Uterus (tissue), 3 donors: ENCODE measurements at regions not wholly inside any gene's neighbourhood (a gene's known extent, or its start where the extent isn't known, plus 50 kb on each side); places are given as distances from the start of the nearest gene placed in this dataset.

Experiments used
- DNase-seq, 2 donors: peaks; one replicate each; pipeline ENCODE4 v3.0.0-alpha.2; 2019 to 2020
- H3K27ac ChIP-seq, 2 donors: fragments of 200-600 bp; sonication (generic); 1 replicate in 1 of 2; 2 replicates in 1 of 2; pipeline ENCODE4 v1.5.1; 2016 to 2018
- H3K27me3 ChIP-seq, 2 donors: fragments of 200-600 bp; sonication (generic); one replicate each; pipeline ENCODE4 v1.5.1; 2018 to 2019; ENCODE audit warnings: control low read depth in 1 of 2
- H3K36me3 ChIP-seq, 2 donors: fragments of 200-600 bp; sonication (generic); one replicate each; pipeline ENCODE4 v1.5.1; 2019; ENCODE audit warnings: control low read depth in 1 of 2
- H3K4me1 ChIP-seq, 2 donors: fragments of 200-600 bp; sonication (generic); one replicate each; pipeline ENCODE4 v1.5.1; 2018 to 2019; ENCODE audit warnings: control low read depth in 1 of 2
- H3K4me3 ChIP-seq, 2 donors: fragments of 200-600 bp; sonication (generic); 1 replicate in 1 of 2; 2 replicates in 1 of 2; pipeline ENCODE4 v1.5.1; 2018 to 2019; ENCODE audit warnings: mild to moderate bottlenecking in 1 of 2
- H3K9me3 ChIP-seq, 2 donors: fragments of 200-600 bp; sonication (generic); one replicate each; pipeline ENCODE4 v1.5.1; 2019; ENCODE audit warnings: control low read depth in 1 of 2
- CTCF ChIP-seq, 4 experiments: fragments of 200-600 bp in 2 of 4; fragments of 450-650 bp in 2 of 4; sonication (generic) in 2 of 4; IDR thresholded peaks; one replicate each; pipeline ENCODE4 v1.5.1; 2016 to 2019; ENCODE audit warnings: antibody characterized with exemption in 4 of 4, mild to moderate bottlenecking in 2 of 4, moderate library complexity in 1 of 4
- POLR2A ChIP-seq, 2 donors: fragments of 450-650 bp; IDR thresholded peaks; one replicate each; pipeline ENCODE4 v1.6.1; 2016; ENCODE audit warnings: antibody characterized with exemption in 2 of 2, mild to moderate bottlenecking in 1 of 2, moderate library complexity in 1 of 2
- intact Hi-C: fragments of 100-400 bp; cut with DNase I; formaldehyde crosslinking; loops from one replicate; pipeline ENCODE4 v1.15.1; 2023; ENCODE audit warnings: low total_unique reads
- donor health status: DM: yes; HTN: yes; CAD: no.

- Histone ChIP-seq H3K4me3 (no peak overlapping the region), H3K4me1 (no peaks in the 10 kb centered on the region), H3K36me3 (no peaks in the 10 kb centered on the region), H3K27me3 (no peaks in the 10 kb centered on the region), H3K9me3 (no peaks in the 10 kb centered on the region), H3K27ac (no peak overlapping the region)
- intact Hi-C loops: no loop called here
- no peak for TF ChIP-seq POLR2A (IDR thresholded peaks at IDR 0.05)
- TF ChIP-seq CTCF (IDR thresholded peaks at IDR 0.05): no peak
- DNase-seq: no peak
Observed at GRCh38 chr4:186481998-186482790, 73.2 kb downstream of the MTNR1A start.

DNA sequence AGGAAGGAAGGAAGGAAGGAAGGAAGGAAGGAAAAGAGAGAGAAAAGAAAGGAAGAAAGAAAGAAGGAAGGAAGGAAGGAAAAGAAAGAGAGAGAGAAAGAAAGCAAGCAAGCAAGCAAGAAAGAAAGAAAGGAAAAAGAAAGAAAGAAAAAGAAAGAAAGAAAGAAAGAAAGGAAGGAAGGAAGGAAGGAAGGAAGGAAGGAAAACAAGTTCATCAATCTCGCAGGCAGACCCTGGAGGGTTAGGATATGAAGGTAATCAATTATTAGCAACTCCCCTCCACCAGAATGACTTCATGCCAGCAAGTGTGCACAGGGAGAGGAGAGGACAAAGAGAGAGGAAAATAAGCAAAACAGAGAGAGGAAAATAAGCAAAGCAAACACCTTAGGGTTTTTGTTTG, 80.2 kb downstream of the MTNR1A start:
- DNase-seq: no peak
- H3K27ac ChIP-seq: no peak overlapping the region
- no peak overlapping the region for H3K4me3 ChIP-seq
- TF ChIP-seq CTCF (IDR thresholded peaks at IDR 0.05): no peak
- TF ChIP-seq POLR2A (IDR thresholded peaks at IDR 0.05): no peak
- H3K4me1 ChIP-seq: no peaks in the 10 kb centered on the region
- no peaks in the 10 kb centered on the region for H3K36me3 ChIP-seq
- no peaks in the 10 kb centered on the region for H3K27me3 ChIP-seq
- intact Hi-C loops: no loop called here
- no peaks in the 10 kb centered on the region for H3K9me3 ChIP-seq

DNA sequence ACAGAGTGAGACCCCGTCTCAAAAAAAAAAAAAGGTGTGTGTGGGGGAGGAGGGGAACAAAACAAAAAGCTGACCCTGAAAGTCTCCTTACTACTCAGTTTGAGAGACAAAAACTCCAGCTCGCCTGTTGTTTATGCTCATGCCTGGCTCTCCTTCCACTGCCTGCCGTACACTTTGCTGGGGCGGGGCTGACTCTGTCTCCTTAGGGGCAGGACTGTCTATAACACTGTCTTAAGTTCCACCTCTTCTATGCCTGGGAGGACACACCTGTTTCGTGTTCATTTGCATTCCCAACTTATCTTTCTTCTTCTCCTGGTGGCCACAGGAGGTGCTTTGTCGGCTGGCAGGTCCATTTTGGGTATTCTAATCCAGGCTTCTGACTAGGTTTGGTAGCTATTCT, 81.4 kb downstream of the MTNR1A start:
- Histone ChIP-seq H3K9me3 (no peaks in the 10 kb centered on the region), H3K27me3 (no peaks in the 10 kb centered on the region), H3K27ac (no peak overlapping the region), H3K4me3 (no peak overlapping the region), H3K4me1 (no peaks in the 10 kb centered on the region), H3K36me3 (no peaks in the 10 kb centered on the region)
- intact Hi-C loops: no loop called here
- TF ChIP-seq CTCF (IDR thresholded peaks at IDR 0.05): no peak
- no peak for TF ChIP-seq POLR2A (IDR thresholded peaks at IDR 0.05)
- DNase-seq: no peak

DNA sequence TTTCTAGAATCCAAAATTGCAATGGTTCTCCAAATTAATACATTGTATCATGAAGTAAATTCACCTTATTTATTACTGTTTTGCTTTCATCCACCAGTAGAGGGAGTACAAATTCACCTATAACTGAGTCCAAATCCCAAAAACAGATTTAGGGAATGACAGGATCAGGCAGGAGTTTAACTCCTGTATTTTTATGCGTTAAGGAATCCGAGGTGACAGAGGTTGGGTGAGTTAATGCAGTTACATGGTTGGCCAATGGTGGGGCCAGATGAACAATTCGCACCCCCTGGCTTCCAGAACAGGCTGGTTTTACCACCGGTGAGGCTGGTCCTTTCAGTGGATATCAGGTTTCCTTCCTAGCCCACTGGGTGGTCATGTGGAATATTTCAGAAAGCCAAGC, 82.4 kb downstream of the MTNR1A start:
- TF ChIP-seq POLR2A (IDR thresholded peaks at IDR 0.05) (no peak), CTCF (IDR thresholded peaks at IDR 0.05) (peak; percentile 29 to 47 (median 41))
- no peak for DNase-seq
- H3K27me3 ChIP-seq: no peaks in the 10 kb centered on the region
- H3K27ac ChIP-seq: no peak overlapping the region
- H3K4me3 ChIP-seq: no peak overlapping the region
- intact Hi-C loops: no loop called here
- H3K4me1 ChIP-seq: no peaks in the 10 kb centered on the region
- H3K36me3 ChIP-seq: no peaks in the 10 kb centered on the region
- H3K9me3 ChIP-seq: no peaks in the 10 kb centered on the region

- no peak for DNase-seq
- intact Hi-C loops: no loop called here
- Histone ChIP-seq H3K27ac (no peak overlapping the region), H3K27me3 (no peaks in the 10 kb centered on the region), H3K9me3 (no peaks in the 10 kb centered on the region), H3K4me1 (no peaks in the 10 kb centered on the region), H3K36me3 (no peaks in the 10 kb centered on the region), H3K4me3 (no peak overlapping the region)
- TF ChIP-seq CTCF (IDR thresholded peaks at IDR 0.05): no peak
- no peak for TF ChIP-seq POLR2A (IDR thresholded peaks at IDR 0.05)
Observed at GRCh38 chr4:186471441-186471840, 83.9 kb downstream of the MTNR1A start.
